GM12878 (cell line): ENCODE measurements at regions not wholly inside any gene's neighbourhood (a gene's known extent, or its start where the extent isn't known, plus 50 kb on each side); places are given as distances from the start of the nearest gene placed in this dataset.

ENCODE experiments used
- ATAC-seq: fragments of 200-7000 bp; cut with Tn5 transposase; 3 replicates; pipeline ENCODE4 v1.9.1; 2020; ENCODE audit warnings: mild to moderate bottlenecking, moderate library complexity
- BruUV-seq: library from RNA; stranded (reverse); fragments of 400-500 nt; replicated peaks from 2 replicates; lab custom pipeline; 2021; lab: Mats Ljungman, UMichigan
- CTCF ChIA-PET: fragments of 300-600 bp; sonication (Branson Sonifier 250); formaldehyde crosslinking; extraction: SDS; loops from one replicate; lab custom pipeline; 2021; ENCODE audit warnings: inconsistent platforms; lab: Yijun Ruan, JAX
- POLR2A ChIA-PET: fragments of 350-600 bp; formaldehyde crosslinking; extraction: SDS; loops from one replicate; lab custom pipeline; 2021; ENCODE audit warnings: inconsistent platforms; lab: Charles Lee
- RAD21 ChIA-PET: fragments of 300-600 bp; sonication (Branson Sonifier 250); formaldehyde crosslinking; loops from one replicate; lab custom pipeline; 2023; ENCODE audit warnings: antibody characterized with exemption; ENCODE audit not compliant: unreplicated experiment; lab: Charles Lee
- SMC1A ChIA-PET: fragments of 300-600 bp; sonication (Branson Sonifier 250); formaldehyde crosslinking; loops from one replicate; lab custom pipeline; 2023; ENCODE audit not compliant: unreplicated experiment, uncharacterized antibody; lab: Charles Lee
- DNase-seq: peaks from one replicate; pipeline ENCODE4 v3.0.0-alpha.2; 2011; ENCODE audit warnings: low read depth, low spot score
- FAIRE-seq: peaks from 3 replicates; lab custom pipeline; 2011; peaks lifted over from hg19 to GRCh38; lab: Jason Lieb, UNC
- H2AFZ ChIP-seq: 2 replicates; pipeline ENCODE4 v1.6.0; 2011; ENCODE audit warnings: low read depth, low read length, control low read depth; ENCODE audit not compliant: control insufficient read depth
- H3K27ac ChIP-seq: 2 replicates; pipeline ENCODE4 v1.5.1; 2011; ENCODE audit warnings: control low read depth; ENCODE audit not compliant: control insufficient read depth, insufficient read depth
- H3K27me3 ChIP-seq, 2 experiments: replicated peaks in 1 of 2; 2 replicates each; pipeline versions ENCODE4 v1.6.0 to v1.6.1; 2011; ENCODE audit warnings: low read length in 1 of 2; ENCODE audit not compliant: control insufficient read depth in 2 of 2, insufficient read depth in 2 of 2
- H3K36me3 ChIP-seq, 2 experiments: 2 replicates each; pipeline ENCODE4 v1.5.1; 2011; ENCODE audit warnings: low read length in 1 of 2; ENCODE audit not compliant: control insufficient read depth in 2 of 2, insufficient read depth in 2 of 2
- H3K4me1 ChIP-seq: 2 replicates; pipeline ENCODE4 v1.6.1; 2011; ENCODE audit warnings: mild to moderate bottlenecking, low read length, moderate library complexity, mixed read lengths; ENCODE audit not compliant: control insufficient read depth, insufficient read depth
- H3K4me2 ChIP-seq: 2 replicates; pipeline ENCODE4 v1.6.0; 2011; ENCODE audit warnings: control low read depth; ENCODE audit not compliant: control insufficient read depth, insufficient read depth
- H3K4me3 ChIP-seq: fragments of 200-600 bp; sonication (generic); 2 replicates; pipeline ENCODE4 v1.5.1; 2016
- H3K79me2 ChIP-seq: 2 replicates; pipeline ENCODE4 v1.6.0; 2011; ENCODE audit warnings: low read length; ENCODE audit not compliant: control insufficient read depth, insufficient read depth
- H3K9ac ChIP-seq: 2 replicates; pipeline ENCODE4 v1.8.0; 2011; ENCODE audit warnings: low read length, control low read depth, mixed read lengths; ENCODE audit not compliant: control insufficient read depth, insufficient read depth
- H3K9me3 ChIP-seq: replicated peaks from 3 replicates; pipeline ENCODE4 v1.5.1; 2011; ENCODE audit warnings: mild to moderate bottlenecking, low read length; ENCODE audit not compliant: control insufficient read depth, insufficient read depth
- H4K20me1 ChIP-seq: 2 replicates; pipeline ENCODE4 v1.6.0; 2011; ENCODE audit not compliant: control insufficient read depth, insufficient read depth
- CHD2 ChIP-seq: IDR thresholded peaks from 2 replicates; pipeline ENCODE4 v1.6.1; 2011; ENCODE audit warnings: low read depth, low read length, improper control_type of control experiment, borderline replicate concordance
- CUX1 ChIP-seq: IDR thresholded peaks from 2 replicates; pipeline ENCODE4 v1.6.1; 2012; ENCODE audit warnings: improper control_type of control experiment, low read depth, low read length; ENCODE audit not compliant: insufficient replicate concordance
- EZH2 ChIP-seq: IDR thresholded peaks from 2 replicates; pipeline ENCODE4 v1.6.1; 2012; ENCODE audit warnings: low read depth, mild to moderate bottlenecking, control low read depth, inconsistent platforms, low read length, borderline replicate concordance; ENCODE audit not compliant: control insufficient read depth
- HCFC1 ChIP-seq: fragments of 150-350 bp; IDR thresholded peaks from 2 replicates; pipeline ENCODE4 v1.6.1; 2014; ENCODE audit warnings: low read length
- IRF4 ChIP-seq: IDR thresholded peaks from 2 replicates; pipeline ENCODE4 v1.6.1; 2011; ENCODE audit warnings: low read depth, low read length
- KDM1A ChIP-seq: fragments of 200-600 bp; sonication (generic); IDR thresholded peaks from 2 replicates; pipeline ENCODE4 v1.6.1; 2016; ENCODE audit warnings: borderline replicate concordance
- KLF5 ChIP-seq: fragments of 450-650 bp; IDR thresholded peaks from 2 replicates; pipeline ENCODE4 v1.6.1; 2014; ENCODE audit warnings: mild to moderate bottlenecking; ENCODE audit not compliant: partially characterized antibody
- NBN ChIP-seq: fragments of 450-650 bp; IDR thresholded peaks from 2 replicates; pipeline ENCODE4 v1.6.1; 2016
- NFYA ChIP-seq: IDR thresholded peaks from 2 replicates; pipeline ENCODE4 v1.6.1; 2011; ENCODE audit warnings: low read depth, mild to moderate bottlenecking, low read length, improper control_type of control experiment, borderline replicate concordance
- PAX5 ChIP-seq: IDR thresholded peaks from 2 replicates; pipeline ENCODE4 v1.6.1; 2011; ENCODE audit warnings: low read depth, low read length, borderline replicate concordance
- RUNX3 ChIP-seq: IDR thresholded peaks from 2 replicates; pipeline ENCODE4 v1.6.1; 2012; ENCODE audit warnings: low read length, inconsistent platforms
- SIN3A ChIP-seq: IDR thresholded peaks from 2 replicates; pipeline ENCODE4 v1.6.1; 2012; ENCODE audit warnings: low read depth, low read length, improper control_type of control experiment
- SMAD5 ChIP-seq: IDR thresholded peaks from 2 replicates; pipeline ENCODE4 v1.6.1; 2016; ENCODE audit warnings: antibody characterized with exemption, low read depth
- TARDBP ChIP-seq: IDR thresholded peaks from 2 replicates; pipeline ENCODE4 v1.6.1; 2016; ENCODE audit warnings: borderline replicate concordance
- TCF3 ChIP-seq: IDR thresholded peaks from 2 replicates; pipeline ENCODE4 v1.6.1; 2012; ENCODE audit warnings: low read depth, mild to moderate bottlenecking, low read length, borderline replicate concordance; ENCODE audit not compliant: insufficient read depth
- TCF7 ChIP-seq: IDR thresholded peaks from 2 replicates; pipeline ENCODE4 v1.6.1; 2014; ENCODE audit warnings: antibody characterized with exemption, borderline replicate concordance
- ZBED1 ChIP-seq: IDR thresholded peaks from 2 replicates; pipeline ENCODE4 v1.6.1; 2016; ENCODE audit warnings: borderline replicate concordance
- ZSCAN29 ChIP-seq: fragments of 450-650 bp; IDR thresholded peaks from 2 replicates; pipeline ENCODE4 v1.6.1; 2017; ENCODE audit warnings: mild to moderate bottlenecking, moderate library complexity
- WGBS: methylation state at CpG from one replicate; pipeline ENCODE4 v1.1.6; 2016; ENCODE audit warnings: low lambda C conversion rate; ENCODE audit not compliant: insufficient replicate concordance, insufficient coverage; ENCODE audit errors: missing lambda C conversion rate; 5-methylcytosine and 5-hydroxymethylcytosine counted together
- in situ Hi-C: fragments of 300-500 bp; cut with MboI; formaldehyde crosslinking; loops from 9 replicates; pipeline ENCODE4 v1.14.3; 2018; ENCODE audit warnings: mixed read lengths
- intact Hi-C: fragments of 100-400 bp; cut with micrococcal nuclease; formaldehyde crosslinking; loops from one replicate; pipeline ENCODE4 v1.14.2; 2022; ENCODE audit not compliant: unreplicated experiment

- no peak for TF ChIP-seq CHD2
- no peak for TF ChIP-seq HCFC1
- no peak for TF ChIP-seq EZH2
- TF ChIP-seq SIN3A = no peak
- no peak for TF ChIP-seq NBN
- no peak for TF ChIP-seq ZBED1
Measured at GRCh38 chr9:84432746-84433145, 92.2 kb upstream of the SLC28A3 start (continued).

GRCh38 chr9:84435902-84436301, 95.3 kb upstream of the SLC28A3 start:
- in situ Hi-C loops (no loop called here), intact Hi-C loops (no loop called here)
- H3K36me3 ChIP-seq = no peaks in the 10 kb centered on the region
- no peak overlapping the region for H3K4me2 ChIP-seq
- TF ChIP-seq RUNX3 = no peak
- TF ChIP-seq TARDBP = no peak
- TF ChIP-seq PAX5 = no peak
- no peak for TF ChIP-seq KLF5
- TF ChIP-seq IRF4 = no peak
- no peak for TF ChIP-seq SMAD5
- no peak for TF ChIP-seq TCF3
- no peak for TF ChIP-seq ZSCAN29
- no peak for TF ChIP-seq KDM1A
- no peak for TF ChIP-seq TCF7
- no peak for TF ChIP-seq NFYA
- no peak for TF ChIP-seq CUX1
- no peak overlapping the region for H3K27ac ChIP-seq
- no peak for DNase-seq
- SMC1A ChIA-PET = no interaction called here
- H3K9ac ChIP-seq = no peak overlapping the region
- WGBS = 10% methylated on average over 6 of the region's 6 CpGs
- no peaks in the 10 kb centered on the region for H3K79me2 ChIP-seq
- POLR2A ChIA-PET = no interaction called here
- no peak for ATAC-seq
- H4K20me1 ChIP-seq = no peaks in the 10 kb centered on the region
- CTCF ChIA-PET = no interaction called here
- H2AFZ ChIP-seq = no peak overlapping the region
- H3K9me3 ChIP-seq = no peaks in the 10 kb centered on the region
- FAIRE-seq = no peak
- no peaks in the 10 kb centered on the region for H3K4me1 ChIP-seq
- H3K4me3 ChIP-seq = no peak overlapping the region
- no TSS peak for BruUV-seq
- RAD21 ChIA-PET = no interaction called here
- no peaks in the 10 kb centered on the region for H3K27me3 ChIP-seq
